ENCODE measurements at regions not wholly inside any gene's neighbourhood (a gene's known extent, or its start where the extent isn't known, plus 50 kb on each side); places are given as distances from the start of the nearest gene placed in this dataset.

GRCh38 chr4:173714456-173714855 is 184.4 kb upstream of the HAND2 start:
- TF ChIP-seq, protein P1, sequence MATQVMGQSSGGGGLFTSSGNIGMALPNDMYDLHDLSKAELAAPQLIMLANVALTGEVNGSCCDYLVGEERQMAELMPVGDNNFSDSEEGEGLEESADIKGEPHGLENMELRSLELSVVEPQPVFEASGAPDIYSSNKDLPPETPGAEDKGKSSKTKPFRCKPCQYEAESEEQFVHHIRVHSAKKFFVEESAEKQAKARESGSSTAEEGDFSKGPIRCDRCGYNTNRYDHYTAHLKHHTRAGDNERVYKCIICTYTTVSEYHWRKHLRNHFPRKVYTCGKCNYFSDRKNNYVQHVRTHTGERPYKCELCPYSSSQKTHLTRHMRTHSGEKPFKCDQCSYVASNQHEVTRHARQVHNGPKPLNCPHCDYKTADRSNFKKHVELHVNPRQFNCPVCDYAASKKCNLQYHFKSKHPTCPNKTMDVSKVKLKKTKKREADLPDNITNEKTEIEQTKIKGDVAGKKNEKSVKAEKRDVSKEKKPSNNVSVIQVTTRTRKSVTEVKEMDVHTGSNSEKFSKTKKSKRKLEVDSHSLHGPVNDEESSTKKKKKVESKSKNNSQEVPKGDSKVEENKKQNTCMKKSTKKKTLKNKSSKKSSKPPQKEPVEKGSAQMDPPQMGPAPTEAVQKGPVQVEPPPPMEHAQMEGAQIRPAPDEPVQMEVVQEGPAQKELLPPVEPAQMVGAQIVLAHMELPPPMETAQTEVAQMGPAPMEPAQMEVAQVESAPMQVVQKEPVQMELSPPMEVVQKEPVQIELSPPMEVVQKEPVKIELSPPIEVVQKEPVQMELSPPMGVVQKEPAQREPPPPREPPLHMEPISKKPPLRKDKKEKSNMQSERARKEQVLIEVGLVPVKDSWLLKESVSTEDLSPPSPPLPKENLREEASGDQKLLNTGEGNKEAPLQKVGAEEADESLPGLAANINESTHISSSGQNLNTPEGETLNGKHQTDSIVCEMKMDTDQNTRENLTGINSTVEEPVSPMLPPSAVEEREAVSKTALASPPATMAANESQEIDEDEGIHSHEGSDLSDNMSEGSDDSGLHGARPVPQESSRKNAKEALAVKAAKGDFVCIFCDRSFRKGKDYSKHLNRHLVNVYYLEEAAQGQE (IDR thresholded peaks at IDR 0.05; ENCODE audit: insufficient read depth in 1 of 2, low read depth in 2 of 2, low read length in 2 of 2), result no peak
- TF ChIP-seq TAF1 (IDR thresholded peaks at IDR 0.05; ENCODE audit: borderline replicate concordance, insufficient read depth, low read length) (no peak), POLR2AphosphoS5 (IDR thresholded peaks at IDR 0.05; ENCODE audit: low read depth, low read length) (no peak)

Measured in PFSK-1 (cell line).